OCI-LY3 (cell line): ENCODE measurements at regions not wholly inside any gene's neighbourhood (a gene's known extent, or its start where the extent isn't known, plus 50 kb on each side); places are given as distances from the start of the nearest gene placed in this dataset.

Experiments
- CTCF ChIP-seq: fragments of 200-600, 300-600 bp; sonication (generic); IDR thresholded peaks from 2 replicates; pipeline ENCODE4 v1.5.1; 2014; ENCODE audit warnings: antibody characterized with exemption, low read length, low read depth
- EZH2phosphoT487 ChIP-seq: fragments of 200-600 bp; shearing (Covaris generic); IDR thresholded peaks from 2 replicates; pipeline ENCODE4 v1.6.1; 2018; ENCODE audit warnings: antibody characterized with exemption, mixed run types, low read depth

GRCh38 chr5:167528651-167529050 is 762.8 kb upstream of the WWC1 start:
- TF ChIP-seq CTCF (no peak), EZH2phosphoT487 (no peak)
